ENCODE measurements at regions not wholly inside any gene's neighbourhood (a gene's known extent, or its start where the extent isn't known, plus 50 kb on each side); places are given as distances from the start of the nearest gene placed in this dataset.
"Not testable (repeated sequence)": the region's sequence is repeated elsewhere in the genome, so short reads cannot be mapped to it uniquely, and the experiment has no call there.

DNA sequence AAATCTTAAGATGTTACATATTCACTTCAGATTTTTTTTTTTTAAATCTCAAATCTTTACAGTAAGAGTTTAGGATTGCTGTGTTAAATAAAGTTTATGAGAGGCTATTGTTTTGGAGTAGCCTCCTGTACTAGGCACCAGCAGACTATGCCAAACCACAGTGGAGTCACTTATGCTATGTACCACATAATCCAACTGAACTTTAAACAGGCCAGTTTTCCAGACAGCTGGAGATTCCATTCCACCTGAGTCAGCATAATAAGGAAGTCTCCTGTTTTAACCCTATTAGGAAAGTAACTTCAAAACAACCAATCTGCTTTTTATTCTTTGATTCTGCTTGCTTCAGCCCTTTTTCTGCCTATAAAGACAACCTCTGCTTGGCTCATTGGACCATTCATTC lies 205.2 kb downstream of the CSNK1G3 start:
- no peaks in the 10 kb centered on the region for H3K9me3 ChIP-seq (replicated peaks; ENCODE audit: control insufficient read depth, low read depth, low read length)
- H3K4me1 ChIP-seq (ENCODE audit: control insufficient read depth, insufficient read depth, low read length): no peaks in the 10 kb centered on the region
- peak; percentile 44 for DNase-seq
- no peak overlapping the region for H3K27ac ChIP-seq (ENCODE audit: low read length)
- no peak overlapping the region for H3K4me3 ChIP-seq (ENCODE audit: low read length)
- H3K27me3 ChIP-seq (ENCODE audit: control insufficient read depth, insufficient read depth, low read length): no peaks in the 10 kb centered on the region
- H3K36me3 ChIP-seq (ENCODE audit: control insufficient read depth, insufficient read depth, low read length): no peaks in the 10 kb centered on the region

DNA sequence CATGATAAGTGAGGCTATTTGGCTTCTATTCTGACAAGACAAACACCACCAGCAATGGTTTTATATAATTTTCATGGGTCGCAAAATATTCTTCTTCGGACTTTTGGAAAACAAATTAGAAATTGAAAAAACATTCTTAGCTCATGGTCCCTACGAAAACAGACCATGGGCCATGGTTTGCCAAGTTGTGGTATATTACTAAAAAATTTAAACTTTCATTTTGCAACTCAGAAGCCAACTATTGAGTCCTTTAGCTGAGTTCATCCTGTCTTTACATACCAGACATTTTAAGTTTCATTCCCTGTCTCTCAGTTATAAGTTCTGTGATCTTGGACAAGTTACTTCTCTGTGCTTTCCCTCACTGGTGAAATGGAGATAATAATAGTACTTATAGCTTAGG lies 198.1 kb downstream of the CSNK1G3 start:
- DNase-seq: peak; percentile 70
- Histone ChIP-seq H3K27me3 (ENCODE audit: control insufficient read depth, insufficient read depth, low read length) (no peaks in the 10 kb centered on the region), H3K4me1 (ENCODE audit: control insufficient read depth, insufficient read depth, low read length) (peaks cover 5% of the 10 kb centered on the region), H3K9me3 (replicated peaks; ENCODE audit: control insufficient read depth, low read depth, low read length) (no peaks in the 10 kb centered on the region), H3K36me3 (ENCODE audit: control insufficient read depth, insufficient read depth, low read length) (no peaks in the 10 kb centered on the region), H3K4me3 (ENCODE audit: low read length) (no peak overlapping the region), H3K27ac (ENCODE audit: low read length) (peak overlapping the region; percentile 37)
- WGBS (ENCODE audit: insufficient coverage): no CpG with 5 or more reads among the region's 3 CpGs

DNA sequence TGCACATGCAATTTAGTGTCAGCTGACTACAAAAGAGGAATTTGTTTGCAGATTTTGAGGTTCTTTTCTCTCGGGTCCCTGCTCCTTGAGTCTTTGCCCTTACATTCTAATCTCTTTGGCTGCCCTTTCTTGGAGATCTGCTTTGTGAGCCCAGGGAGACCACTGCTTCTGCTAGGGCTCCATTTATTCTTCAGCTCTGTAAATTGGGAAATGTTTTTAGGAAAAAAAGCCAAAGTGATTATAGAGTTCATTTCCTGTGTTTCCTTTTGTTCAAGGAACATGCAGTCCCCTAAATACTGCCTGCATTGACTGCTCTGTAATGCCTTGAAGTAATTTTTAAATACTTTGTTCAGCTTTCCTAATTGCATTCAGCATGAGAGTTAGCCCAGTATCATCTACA lies 197.4 kb downstream of the CSNK1G3 start:
- Histone ChIP-seq H3K27me3 (ENCODE audit: control insufficient read depth, insufficient read depth, low read length) (no peaks in the 10 kb centered on the region), H3K4me3 (ENCODE audit: low read length) (no peak overlapping the region), H3K36me3 (ENCODE audit: control insufficient read depth, insufficient read depth, low read length) (no peaks in the 10 kb centered on the region), H3K9me3 (replicated peaks; ENCODE audit: control insufficient read depth, low read depth, low read length) (no peaks in the 10 kb centered on the region), H3K27ac (ENCODE audit: low read length) (peak overlapping the region; percentile 37), H3K4me1 (ENCODE audit: control insufficient read depth, insufficient read depth, low read length) (peaks cover 5% of the 10 kb centered on the region)
- WGBS (ENCODE audit: insufficient coverage): no CpG with 5 or more reads among the region's 1 CpG
- DNase-seq: peak; percentile 61

DNA sequence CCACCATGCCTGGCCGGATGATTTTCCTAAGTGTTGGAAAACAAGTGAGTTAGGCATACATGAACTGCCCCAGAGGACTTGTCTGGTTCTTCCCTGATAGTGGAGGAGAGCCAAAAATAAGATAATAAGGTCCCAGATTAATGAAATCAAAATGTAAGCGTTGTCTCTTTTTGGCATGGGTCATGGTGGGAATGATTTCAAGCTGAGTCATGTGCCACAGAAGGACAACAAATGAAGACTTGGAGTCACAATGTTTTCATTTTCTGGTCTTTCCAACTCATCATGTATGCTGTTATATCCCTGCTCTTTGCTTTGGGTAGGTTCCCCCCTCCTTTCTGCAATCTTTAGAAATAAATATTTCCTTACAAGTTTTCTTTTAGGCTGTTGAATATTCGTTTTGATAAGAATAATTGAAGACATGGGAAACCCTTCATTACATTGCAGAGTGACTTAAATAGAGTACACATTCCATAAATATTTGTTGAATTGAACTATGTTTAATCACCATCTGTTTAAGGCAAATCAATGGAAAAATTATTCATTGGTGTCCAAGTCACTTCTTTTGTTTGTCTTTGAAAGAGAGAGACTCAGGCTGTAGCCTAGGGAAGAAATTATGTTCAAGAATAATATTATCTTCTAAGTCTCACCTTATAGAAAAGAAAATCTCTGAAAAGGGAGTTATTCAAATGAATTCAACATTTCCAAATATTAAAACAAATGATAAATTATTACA lies 196.3 kb downstream of the CSNK1G3 start:
- H3K36me3 ChIP-seq (ENCODE audit: control insufficient read depth, insufficient read depth, low read length): no peaks in the 10 kb centered on the region
- H3K4me1 ChIP-seq (ENCODE audit: control insufficient read depth, insufficient read depth, low read length): peaks cover 5% of the 10 kb centered on the region
- no peaks in the 10 kb centered on the region for H3K27me3 ChIP-seq (ENCODE audit: control insufficient read depth, insufficient read depth, low read length)
- H3K27ac ChIP-seq (ENCODE audit: low read length): no peak overlapping the region
- WGBS (ENCODE audit: insufficient coverage): 17% methylated on average over 1 of the region's 3 CpGs
- DNase-seq: peak; percentile 75
- no peak overlapping the region for H3K4me3 ChIP-seq (ENCODE audit: low read length)
- no peaks in the 10 kb centered on the region for H3K9me3 ChIP-seq (replicated peaks; ENCODE audit: control insufficient read depth, low read depth, low read length)

DNA sequence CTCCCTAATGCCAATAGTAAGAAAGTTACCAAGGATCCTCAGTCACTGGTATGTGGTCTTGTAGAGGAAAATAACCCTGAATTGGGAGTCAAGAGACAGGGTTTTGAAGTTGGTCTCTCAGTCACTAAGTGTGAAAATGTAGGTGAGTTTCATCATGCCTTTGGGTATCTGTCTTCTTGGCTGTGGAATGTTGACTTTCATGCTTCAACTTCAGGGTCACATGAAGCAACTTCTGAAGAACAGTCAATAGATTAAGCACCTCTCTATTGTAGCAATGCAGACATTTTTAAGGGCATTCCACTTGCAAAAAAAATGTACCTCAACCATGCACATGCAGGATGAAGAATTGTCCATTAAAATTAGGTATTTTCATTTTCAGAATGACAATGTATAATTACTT lies 194.6 kb downstream of the CSNK1G3 start:
- DNase-seq: no peak
- H3K4me3 ChIP-seq (ENCODE audit: low read length): no peak overlapping the region
- H3K9me3 ChIP-seq (replicated peaks; ENCODE audit: control insufficient read depth, low read depth, low read length): no peaks in the 10 kb centered on the region
- H3K27me3 ChIP-seq (ENCODE audit: control insufficient read depth, insufficient read depth, low read length): no peaks in the 10 kb centered on the region
- H3K4me1 ChIP-seq (ENCODE audit: control insufficient read depth, insufficient read depth, low read length): peaks cover 5% of the 10 kb centered on the region
- no peaks in the 10 kb centered on the region for H3K36me3 ChIP-seq (ENCODE audit: control insufficient read depth, insufficient read depth, low read length)
- H3K27ac ChIP-seq (ENCODE audit: low read length): no peak overlapping the region

DNA sequence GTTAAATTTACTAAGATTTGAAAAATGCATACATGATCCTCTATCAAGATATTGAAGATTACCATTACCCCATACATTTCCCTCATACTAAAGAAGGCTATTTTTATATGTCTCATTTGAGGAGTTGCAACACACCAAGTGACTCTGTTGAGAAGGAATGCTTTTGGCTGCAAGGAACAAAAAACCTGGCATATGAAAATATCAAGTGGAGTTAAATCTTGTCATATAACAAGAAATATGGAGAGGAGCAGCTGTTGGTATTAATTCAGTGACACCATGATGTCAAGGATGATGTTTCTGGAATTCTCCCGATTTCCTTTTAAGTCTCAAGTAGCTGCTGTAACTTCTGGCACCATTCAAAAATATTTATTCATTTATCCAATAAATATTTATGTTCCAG lies 193.8 kb downstream of the CSNK1G3 start:
- Histone ChIP-seq H3K4me3 (ENCODE audit: low read length) (no peak overlapping the region), H3K9me3 (replicated peaks; ENCODE audit: control insufficient read depth, low read depth, low read length) (no peaks in the 10 kb centered on the region), H3K4me1 (ENCODE audit: control insufficient read depth, insufficient read depth, low read length) (peaks cover 7% of the 10 kb centered on the region), H3K27me3 (ENCODE audit: control insufficient read depth, insufficient read depth, low read length) (no peaks in the 10 kb centered on the region), H3K27ac (ENCODE audit: low read length) (no peak overlapping the region), H3K36me3 (ENCODE audit: control insufficient read depth, insufficient read depth, low read length) (no peaks in the 10 kb centered on the region)
- WGBS (ENCODE audit: insufficient coverage): no CpG with 5 or more reads among the region's 1 CpG
- peak; percentile 66 for DNase-seq

DNA sequence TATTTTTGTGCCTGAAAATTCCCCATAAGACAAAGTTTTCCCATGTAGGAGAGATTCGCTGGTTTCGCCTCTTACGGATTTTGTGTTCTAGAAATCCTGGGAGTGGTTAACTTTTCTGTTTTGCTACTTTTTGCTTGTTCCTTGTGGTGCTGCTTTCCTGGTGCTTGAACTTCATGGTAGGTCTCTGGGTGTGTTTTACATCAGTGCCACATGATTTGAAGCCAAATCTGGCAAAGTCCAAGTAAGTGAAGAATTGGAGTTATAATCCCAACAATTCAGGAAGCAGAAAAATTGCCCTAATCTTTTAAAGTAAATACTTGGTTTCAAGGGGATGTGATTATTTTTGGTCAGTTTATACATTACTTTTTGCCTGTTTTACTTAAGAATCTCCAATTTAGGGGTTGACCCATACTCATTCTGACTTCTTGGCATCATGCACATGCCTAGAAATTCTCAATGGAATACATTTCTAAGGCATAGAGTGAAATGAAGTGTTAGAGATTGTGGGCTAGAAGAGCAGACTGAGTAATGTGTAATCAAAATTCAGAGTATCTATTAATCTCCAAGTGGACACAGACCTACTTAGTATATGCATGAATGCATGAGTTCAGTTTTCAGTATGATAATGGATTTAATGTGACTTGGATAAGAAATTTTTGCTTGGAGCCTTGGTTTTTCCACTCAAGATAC lies 189.7 kb downstream of the CSNK1G3 start:
- Histone ChIP-seq H3K9me3 (replicated peaks; ENCODE audit: control insufficient read depth, low read depth, low read length) (no peaks in the 10 kb centered on the region), H3K27ac (ENCODE audit: low read length) (no peak overlapping the region), H3K4me3 (ENCODE audit: low read length) (no peak overlapping the region), H3K4me1 (ENCODE audit: control insufficient read depth, insufficient read depth, low read length) (peaks cover 8% of the 10 kb centered on the region), H3K27me3 (ENCODE audit: control insufficient read depth, insufficient read depth, low read length) (no peaks in the 10 kb centered on the region), H3K36me3 (ENCODE audit: control insufficient read depth, insufficient read depth, low read length) (no peaks in the 10 kb centered on the region)
- DNase-seq: no peak
- no CpG with 5 or more reads among the region's 3 CpGs for WGBS (ENCODE audit: insufficient coverage)

DNA sequence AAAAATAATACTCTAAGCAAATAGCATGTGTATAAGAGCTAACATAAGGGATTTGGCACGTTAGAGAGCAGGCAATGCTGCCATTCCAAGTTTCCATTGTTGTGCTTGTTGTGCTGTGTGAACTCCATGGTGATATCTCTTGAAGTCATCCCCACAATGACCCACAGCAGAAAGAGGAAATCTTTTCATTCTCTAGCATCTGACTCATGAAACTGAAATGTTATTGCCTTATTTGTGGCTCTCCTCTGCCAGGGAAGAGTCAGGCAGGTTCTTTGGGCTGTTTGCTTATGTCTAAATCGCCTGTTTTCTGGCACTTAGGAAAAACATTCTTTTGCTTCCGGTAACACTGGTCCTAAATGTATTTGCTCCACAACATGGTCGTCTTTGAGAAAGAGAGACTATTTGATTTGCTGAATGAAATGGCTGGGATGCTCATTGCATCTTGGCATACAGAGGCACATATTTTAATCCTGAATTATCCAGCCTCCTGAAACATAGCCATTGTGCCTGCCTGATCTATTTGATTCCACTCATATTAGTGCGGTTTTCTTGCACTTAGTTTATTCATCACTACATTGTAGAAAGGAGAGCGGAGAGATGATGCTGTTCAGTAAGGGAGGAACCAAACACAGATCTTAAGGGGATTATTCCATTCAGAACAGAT lies 188.8 kb downstream of the CSNK1G3 start:
- Histone ChIP-seq H3K27ac (ENCODE audit: low read length) (peak overlapping the region; percentile 54), H3K9me3 (replicated peaks; ENCODE audit: control insufficient read depth, low read depth, low read length) (no peaks in the 10 kb centered on the region), H3K4me3 (ENCODE audit: low read length) (no peak overlapping the region), H3K36me3 (ENCODE audit: control insufficient read depth, insufficient read depth, low read length) (no peaks in the 10 kb centered on the region), H3K4me1 (ENCODE audit: control insufficient read depth, insufficient read depth, low read length) (peaks cover 12% of the 10 kb centered on the region), H3K27me3 (ENCODE audit: control insufficient read depth, insufficient read depth, low read length) (no peaks in the 10 kb centered on the region)
- peak; percentile 94 for DNase-seq
- no CpG with 5 or more reads among the region's 6 CpGs for WGBS (ENCODE audit: insufficient coverage)

DNA sequence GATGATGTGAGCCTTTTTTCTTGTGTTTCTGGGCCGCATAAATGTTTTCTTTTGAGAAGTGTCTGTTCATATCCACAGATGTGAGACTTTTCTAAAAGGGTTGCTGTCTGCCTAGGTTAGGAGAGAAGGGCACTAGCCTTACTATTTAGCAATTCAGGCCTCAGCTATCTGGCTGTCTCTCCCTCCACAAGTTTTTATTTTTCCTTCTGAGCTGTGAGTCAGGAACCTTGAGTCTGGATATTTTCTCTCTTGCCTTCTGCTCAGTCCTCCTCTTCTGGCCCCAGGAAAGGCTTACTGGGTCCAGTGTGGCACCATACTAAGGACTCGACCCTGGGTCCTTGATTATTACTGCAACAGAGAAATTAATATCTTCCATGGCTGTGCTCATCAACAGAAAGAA lies 187.6 kb downstream of the CSNK1G3 start:
- no peak overlapping the region for H3K4me3 ChIP-seq (ENCODE audit: low read length)
- no peaks in the 10 kb centered on the region for H3K36me3 ChIP-seq (ENCODE audit: control insufficient read depth, insufficient read depth, low read length)
- H3K27ac ChIP-seq (ENCODE audit: low read length): no peak overlapping the region
- no peak for DNase-seq
- WGBS (ENCODE audit: insufficient coverage): 100% methylated on average over 1 of the region's 2 CpGs
- peaks cover 12% of the 10 kb centered on the region for H3K4me1 ChIP-seq (ENCODE audit: control insufficient read depth, insufficient read depth, low read length)
- H3K27me3 ChIP-seq (ENCODE audit: control insufficient read depth, insufficient read depth, low read length): no peaks in the 10 kb centered on the region
- H3K9me3 ChIP-seq (replicated peaks; ENCODE audit: control insufficient read depth, low read depth, low read length): no peaks in the 10 kb centered on the region

DNA sequence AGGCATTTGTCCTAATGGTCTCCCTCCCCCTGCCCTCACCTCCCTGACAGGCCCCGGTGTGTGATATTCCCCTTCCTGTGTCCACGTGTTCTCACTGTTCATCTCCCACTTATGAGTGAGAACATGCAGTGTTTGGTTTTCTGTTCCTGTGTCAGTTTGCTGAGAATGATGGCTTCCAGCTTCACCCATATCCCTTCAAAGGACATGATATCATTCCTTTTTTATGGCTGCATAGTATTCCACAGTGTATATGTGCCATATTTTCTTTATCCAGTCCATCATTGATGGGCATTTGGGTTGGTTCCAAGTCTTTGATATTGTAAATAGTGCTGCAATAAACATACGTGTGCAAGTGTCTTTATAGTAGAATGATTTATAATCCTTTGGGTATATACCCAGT lies 187.0 kb downstream of the CSNK1G3 start:
- not testable (repeated sequence) for DNase-seq; H3K4me3 ChIP-seq (ENCODE audit: low read length); H3K36me3 ChIP-seq (ENCODE audit: control insufficient read depth, insufficient read depth, low read length); H3K27me3 ChIP-seq (ENCODE audit: control insufficient read depth, insufficient read depth, low read length); H3K27ac ChIP-seq (ENCODE audit: low read length); H3K9me3 ChIP-seq (replicated peaks; ENCODE audit: control insufficient read depth, low read depth, low read length)
- H3K4me1 ChIP-seq (ENCODE audit: control insufficient read depth, insufficient read depth, low read length): peaks cover 12% of the 10 kb centered on the region
- WGBS (ENCODE audit: insufficient coverage): no CpG with 5 or more reads among the region's 3 CpGs

All from muscle of leg (tissue), 3 donors.